ENCODE measurements at regions not wholly inside any gene's neighbourhood (a gene's known extent, or its start where the extent isn't known, plus 50 kb on each side); places are given as distances from the start of the nearest gene placed in this dataset.

DNA sequence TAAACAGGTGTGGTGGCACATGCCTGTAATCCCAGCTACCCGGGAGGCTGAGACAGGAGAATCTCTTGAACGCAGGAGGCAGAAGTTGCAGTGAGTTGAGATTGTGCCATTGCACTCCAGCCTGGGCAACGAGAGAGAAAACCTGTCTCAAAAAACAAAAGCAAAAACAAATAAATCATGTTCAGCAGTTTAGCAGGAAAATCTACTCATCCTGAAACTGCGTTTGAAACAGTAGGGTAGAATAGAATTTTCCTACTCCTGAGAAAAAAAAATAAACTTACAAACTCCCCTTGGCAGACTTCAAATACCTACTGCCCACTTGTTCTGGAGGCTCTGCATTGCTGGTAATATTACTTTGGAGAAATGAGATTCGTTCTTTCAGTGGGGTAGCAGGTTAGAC is 367.7 kb downstream of the GADD45G start:
- TF ChIP-seq, protein P1, sequence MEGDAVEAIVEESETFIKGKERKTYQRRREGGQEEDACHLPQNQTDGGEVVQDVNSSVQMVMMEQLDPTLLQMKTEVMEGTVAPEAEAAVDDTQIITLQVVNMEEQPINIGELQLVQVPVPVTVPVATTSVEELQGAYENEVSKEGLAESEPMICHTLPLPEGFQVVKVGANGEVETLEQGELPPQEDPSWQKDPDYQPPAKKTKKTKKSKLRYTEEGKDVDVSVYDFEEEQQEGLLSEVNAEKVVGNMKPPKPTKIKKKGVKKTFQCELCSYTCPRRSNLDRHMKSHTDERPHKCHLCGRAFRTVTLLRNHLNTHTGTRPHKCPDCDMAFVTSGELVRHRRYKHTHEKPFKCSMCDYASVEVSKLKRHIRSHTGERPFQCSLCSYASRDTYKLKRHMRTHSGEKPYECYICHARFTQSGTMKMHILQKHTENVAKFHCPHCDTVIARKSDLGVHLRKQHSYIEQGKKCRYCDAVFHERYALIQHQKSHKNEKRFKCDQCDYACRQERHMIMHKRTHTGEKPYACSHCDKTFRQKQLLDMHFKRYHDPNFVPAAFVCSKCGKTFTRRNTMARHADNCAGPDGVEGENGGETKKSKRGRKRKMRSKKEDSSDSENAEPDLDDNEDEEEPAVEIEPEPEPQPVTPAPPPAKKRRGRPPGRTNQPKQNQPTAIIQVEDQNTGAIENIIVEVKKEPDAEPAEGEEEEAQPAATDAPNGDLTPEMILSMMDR (IDR thresholded peaks at IDR 0.05; ENCODE audit: control extremely low read depth in 1 of 3, insufficient read depth in 1 of 3, low read depth in 1 of 3, low read length in 3 of 3) = no peak
- TF ChIP-seq TCF12 (IDR thresholded peaks at IDR 0.05; ENCODE audit: low read depth, low read length) = no peak
- no peak for TF ChIP-seq SP2 (IDR thresholded peaks at IDR 0.05; ENCODE audit: low read length)
- TF ChIP-seq POLR2A (IDR thresholded peaks at IDR 0.05; ENCODE audit: control extremely low read depth in 1 of 2, low read depth in 2 of 2, low read length in 2 of 2) = no peak
- TF ChIP-seq GABPA (IDR thresholded peaks at IDR 0.05; ENCODE audit: borderline replicate concordance, insufficient read depth, low read length) = no peak
- TF ChIP-seq SUZ12 (IDR thresholded peaks at IDR 0.05; ENCODE audit: low read length) = no peak
- TF ChIP-seq JUN (IDR thresholded peaks at IDR 0.05; ENCODE audit: low read depth, low read length) = no peak
- no peak for TF ChIP-seq MAFK (IDR thresholded peaks at IDR 0.05; ENCODE audit: low read depth, low read length)
- TF ChIP-seq RAD21 (IDR thresholded peaks at IDR 0.05 in 1 of 2, conservative IDR thresholded peaks at IDR 0.05 in 1 of 2; ENCODE audit: low read depth in 2 of 2, low read length in 2 of 2) = no peak
- no peak for TF ChIP-seq EZH2 (IDR thresholded peaks at IDR 0.05; ENCODE audit: low read depth, low read length, severe bottlenecking)
- TF ChIP-seq CHD1 (IDR thresholded peaks at IDR 0.05; ENCODE audit: low read depth, low read length) = no peak
- no peak for TF ChIP-seq RNF2 (IDR thresholded peaks at IDR 0.05; ENCODE audit: borderline replicate concordance, low read depth, low read length, missing control alignments, poor library complexity, severe bottlenecking)

All from H1 (cell line).